ENCODE measurements at regions not wholly inside any gene's neighbourhood (a gene's known extent, or its start where the extent isn't known, plus 50 kb on each side); places are given as distances from the start of the nearest gene placed in this dataset.

- intact Hi-C loops (cut with micrococcal nuclease; ENCODE audit: unreplicated experiment) (no loop called here), in situ Hi-C loops (cut with MboI) (no loop called here)
- RAD21 ChIA-PET (ENCODE audit: unreplicated experiment) = no interaction called here
- no peaks in the 10 kb centered on the region for H3K4me1 ChIP-seq (ENCODE audit: control insufficient read depth, insufficient read depth, low read length)
- H4K20me1 ChIP-seq (ENCODE audit: control insufficient read depth, insufficient read depth) = no peaks in the 10 kb centered on the region
- CTCF ChIA-PET = no interaction called here
- ATAC-seq = no peak
- H3K9ac ChIP-seq (ENCODE audit: control insufficient read depth, insufficient read depth, low read length) = no peak overlapping the region
- H3K36me3 ChIP-seq (ENCODE audit: control insufficient read depth in 2 of 2, insufficient read depth in 2 of 2, low read length in 1 of 2) = no peaks in the 10 kb centered on the region
- H3K4me3 ChIP-seq = no peak overlapping the region
- H3K27me3 ChIP-seq (replicated peaks in 1 of 2; ENCODE audit: control insufficient read depth in 2 of 2, insufficient read depth in 2 of 2, low read length in 1 of 2) = no peaks in the 10 kb centered on the region
- no peaks in the 10 kb centered on the region for H3K9me3 ChIP-seq (replicated peaks; ENCODE audit: control insufficient read depth, insufficient read depth, low read length)
- 72% methylated on average over 6 of the region's 6 CpGs for WGBS (ENCODE audit: insufficient coverage, insufficient replicate concordance, low lambda C conversion rate, missing lambda C conversion rate)
- BruUV-seq (replicated peaks) = no TSS peak
- DNase-seq (ENCODE audit: low read depth, low spot score) = no peak
- H3K79me2 ChIP-seq (ENCODE audit: control insufficient read depth, insufficient read depth, low read length) = no peaks in the 10 kb centered on the region
- H3K27ac ChIP-seq (ENCODE audit: control insufficient read depth, insufficient read depth) = no peak overlapping the region
- no peak for TF ChIP-seq IRF4 (IDR thresholded peaks at IDR 0.05; ENCODE audit: low read depth, low read length)
- TF ChIP-seq E2F4 (IDR thresholded peaks at IDR 0.05; ENCODE audit: low read depth, low read length) = no peak
- no peak for TF ChIP-seq NFIC (IDR thresholded peaks at IDR 0.05; ENCODE audit: low read depth, low read length)
- TF ChIP-seq TBL1XR1 (IDR thresholded peaks at IDR 0.05; ENCODE audit: low read depth, low read length) = no peak
- no peak for TF ChIP-seq ZSCAN29 (IDR thresholded peaks at IDR 0.05)
- no peak for TF ChIP-seq IKZF1 (conservative IDR thresholded peaks at IDR 0.05)
- no peak for TF ChIP-seq ZBTB11 (CRISPR knock-in tag; IDR thresholded peaks at IDR 0.05)
- H2AFZ ChIP-seq (ENCODE audit: control insufficient read depth, low read depth, low read length) = no peak overlapping the region
- FAIRE-seq = no peak
- no peak overlapping the region for H3K4me2 ChIP-seq (ENCODE audit: control insufficient read depth, insufficient read depth)
- POLR2A ChIA-PET = no interaction called here
- SMC1A ChIA-PET (ENCODE audit: uncharacterized antibody, unreplicated experiment) = interaction anchor here (1.6 kb wide), 1 partner anchor 8 kb away, joined by 5 read pairs; no protein-coding TSS in a partner anchor
Measured at GRCh38 chr1:221598122-221598521, 143.8 kb downstream of the DUSP10 start.
